ENCODE measurements at regions not wholly inside any gene's neighbourhood (a gene's known extent, or its start where the extent isn't known, plus 50 kb on each side); places are given as distances from the start of the nearest gene placed in this dataset.
"Not testable (repeated sequence)": the region's sequence is repeated elsewhere in the genome, so short reads cannot be mapped to it uniquely, and the experiment has no call there.

DNA sequence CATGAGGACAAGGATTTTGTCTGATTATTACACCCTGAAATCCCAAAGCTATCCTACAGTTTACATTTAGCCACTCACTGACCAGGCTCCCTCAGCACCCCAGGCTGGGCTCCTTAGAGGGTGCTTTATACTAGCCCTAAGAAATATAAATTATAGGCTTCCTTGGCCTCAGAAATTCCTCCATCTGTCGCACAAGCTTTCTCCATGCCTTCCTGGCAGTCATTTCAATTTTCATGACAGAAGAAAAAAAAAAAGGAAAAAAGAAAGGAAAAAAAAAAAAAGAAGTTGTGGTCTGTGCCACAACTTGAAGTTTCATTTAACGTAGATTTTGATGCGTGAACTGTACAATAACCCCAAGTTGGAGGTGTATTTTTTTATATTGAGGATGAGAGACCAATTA lies 719.5 kb downstream of the BCL11A start:
- Histone ChIP-seq H3K4me3 (ENCODE audit: low read depth, low read length) (no peak overlapping the region), H3K4me1 (ENCODE audit: insufficient read depth) (no peaks in the 10 kb centered on the region), H3K36me3 (ENCODE audit: insufficient read depth) (no peaks in the 10 kb centered on the region), H3K27ac (ENCODE audit: low read depth) (no peak overlapping the region)
- 58% methylated on average over 3 of the region's 3 CpGs for WGBS
- no peak for DNase-seq (ENCODE audit: extremely low spot score)

DNA sequence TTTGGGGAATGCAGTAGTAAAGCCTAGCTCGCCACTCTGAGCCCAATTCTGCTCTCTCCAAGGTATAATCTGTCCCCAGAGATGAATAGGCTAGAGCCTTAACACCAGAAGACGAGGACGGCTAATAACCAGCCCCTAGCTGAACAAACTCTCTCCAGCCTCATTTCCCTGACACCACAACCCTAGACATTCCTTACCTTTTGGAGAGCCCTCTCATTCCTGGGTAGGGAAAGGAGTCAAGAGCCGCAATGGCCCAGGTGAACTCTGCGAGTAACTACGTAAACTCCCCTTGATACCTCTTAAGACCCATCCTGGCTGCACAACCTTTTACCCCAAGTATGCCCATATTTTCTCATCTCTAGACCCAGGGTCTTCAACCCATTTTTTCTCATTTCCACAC lies 722.9 kb downstream of the BCL11A start:
- no peak overlapping the region for H3K27ac ChIP-seq (ENCODE audit: low read depth)
- no peak overlapping the region for H3K4me3 ChIP-seq (ENCODE audit: low read depth, low read length)
- H3K36me3 ChIP-seq (ENCODE audit: insufficient read depth) = no peaks in the 10 kb centered on the region
- no peaks in the 10 kb centered on the region for H3K4me1 ChIP-seq (ENCODE audit: insufficient read depth)
- no peak for DNase-seq (ENCODE audit: extremely low spot score)
- WGBS = 73% methylated on average over 6 of the region's 6 CpGs

DNA sequence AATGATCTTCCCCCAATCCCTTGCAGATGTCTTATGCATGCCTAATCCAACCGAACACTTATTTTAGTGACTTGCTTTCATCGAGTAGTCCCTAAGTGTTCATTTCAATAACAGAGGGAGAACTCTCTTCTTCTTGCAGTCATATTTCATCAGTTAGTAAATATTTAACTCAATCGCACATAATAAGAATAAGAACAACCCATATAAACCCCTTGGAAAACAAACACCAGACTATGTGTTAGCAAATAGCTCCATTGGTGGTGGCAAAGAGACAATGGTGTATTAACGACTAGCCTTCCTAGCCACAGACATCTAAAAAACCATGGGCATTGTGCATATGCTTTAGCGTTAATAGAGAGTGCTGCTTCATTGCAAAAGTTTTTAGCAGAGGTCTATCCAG lies 725.8 kb downstream of the BCL11A start:
- Histone ChIP-seq H3K27ac (ENCODE audit: low read depth) (no peak overlapping the region), H3K4me3 (ENCODE audit: low read depth, low read length) (no peak overlapping the region), H3K4me1 (ENCODE audit: insufficient read depth) (no peaks in the 10 kb centered on the region), H3K36me3 (ENCODE audit: insufficient read depth) (no peaks in the 10 kb centered on the region)
- DNase-seq (ENCODE audit: extremely low spot score) = no peak
- WGBS = 92% methylated on average over 5 of the region's 5 CpGs

DNA sequence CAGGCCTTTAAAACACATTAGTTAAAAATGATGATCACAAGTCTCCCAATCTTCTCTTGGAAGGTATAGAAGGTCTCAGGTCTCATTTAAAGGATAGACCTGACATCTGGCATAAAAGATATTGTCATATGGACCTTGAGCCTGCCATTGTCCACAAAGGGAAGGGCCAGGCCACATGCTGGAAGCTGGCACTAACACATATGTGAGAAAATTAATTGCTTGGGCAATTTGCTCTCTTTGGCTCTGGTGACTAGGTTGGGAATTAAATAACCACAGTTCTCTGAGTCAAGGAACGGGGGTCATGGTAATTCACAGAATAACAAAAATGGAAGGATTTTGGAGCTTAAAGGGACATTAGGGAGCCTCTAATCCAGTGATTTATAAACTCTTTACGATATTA lies 727.3 kb downstream of the BCL11A start:
- no peak overlapping the region for H3K27ac ChIP-seq (ENCODE audit: low read depth)
- no peak for DNase-seq (ENCODE audit: extremely low spot score)
- H3K4me3 ChIP-seq (ENCODE audit: low read depth, low read length) = no peak overlapping the region
- no peaks in the 10 kb centered on the region for H3K36me3 ChIP-seq (ENCODE audit: insufficient read depth)
- no peaks in the 10 kb centered on the region for H3K4me1 ChIP-seq (ENCODE audit: insufficient read depth)
- 88% methylated on average over 2 of the region's 2 CpGs for WGBS

DNA sequence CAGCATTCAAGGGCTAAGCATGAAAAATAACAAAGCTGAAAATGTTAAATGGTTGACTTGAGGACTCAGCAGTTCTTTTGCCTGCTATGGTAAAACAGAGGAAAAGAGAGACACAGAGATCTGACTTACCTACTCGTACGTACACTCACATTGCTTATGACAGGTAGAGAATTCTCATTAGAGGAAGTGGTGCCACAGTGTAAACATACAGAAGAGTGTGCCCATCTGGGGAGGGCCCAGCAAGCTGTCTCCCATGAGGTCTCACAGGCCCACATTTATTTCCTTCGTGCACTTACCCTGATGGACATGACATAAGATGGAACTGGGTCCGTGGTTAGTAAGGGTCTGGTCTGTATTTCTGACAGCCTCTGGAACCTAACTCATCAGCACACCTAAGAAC lies 729.1 kb downstream of the BCL11A start:
- no peak overlapping the region for H3K27ac ChIP-seq (ENCODE audit: low read depth)
- no peaks in the 10 kb centered on the region for H3K4me1 ChIP-seq (ENCODE audit: insufficient read depth)
- 81% methylated on average over 4 of the region's 4 CpGs for WGBS
- DNase-seq (ENCODE audit: extremely low spot score) = no peak
- no peak overlapping the region for H3K4me3 ChIP-seq (ENCODE audit: low read depth, low read length)
- no peaks in the 10 kb centered on the region for H3K36me3 ChIP-seq (ENCODE audit: insufficient read depth)

DNA sequence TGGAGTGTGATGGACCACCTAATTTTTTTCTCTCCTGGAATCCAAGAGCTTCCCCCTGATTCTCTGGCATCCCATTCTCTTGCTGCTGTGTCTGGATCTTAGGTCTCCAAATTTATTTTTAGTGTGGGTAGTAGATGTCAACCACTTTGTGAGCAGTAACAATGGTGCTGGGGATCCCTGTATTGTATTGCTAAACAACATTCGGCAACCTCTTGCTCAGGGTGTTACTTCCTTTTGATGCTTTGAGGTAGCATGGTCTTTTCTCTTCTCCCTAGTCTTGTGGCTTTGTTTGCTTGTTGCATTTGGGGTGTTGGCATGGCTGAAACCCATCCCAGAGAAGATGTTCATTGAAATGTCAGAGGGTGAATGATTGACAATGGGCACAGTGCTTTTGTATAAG lies 737.4 kb downstream of the BCL11A start:
- Histone ChIP-seq H3K27ac (ENCODE audit: low read depth) (no peak overlapping the region), H3K4me3 (ENCODE audit: low read depth, low read length) (no peak overlapping the region), H3K4me1 (ENCODE audit: insufficient read depth) (no peaks in the 10 kb centered on the region), H3K36me3 (ENCODE audit: insufficient read depth) (no peaks in the 10 kb centered on the region)
- 86% methylated on average over 1 of the region's 1 CpG for WGBS
- DNase-seq (ENCODE audit: extremely low spot score) = no peak

DNA sequence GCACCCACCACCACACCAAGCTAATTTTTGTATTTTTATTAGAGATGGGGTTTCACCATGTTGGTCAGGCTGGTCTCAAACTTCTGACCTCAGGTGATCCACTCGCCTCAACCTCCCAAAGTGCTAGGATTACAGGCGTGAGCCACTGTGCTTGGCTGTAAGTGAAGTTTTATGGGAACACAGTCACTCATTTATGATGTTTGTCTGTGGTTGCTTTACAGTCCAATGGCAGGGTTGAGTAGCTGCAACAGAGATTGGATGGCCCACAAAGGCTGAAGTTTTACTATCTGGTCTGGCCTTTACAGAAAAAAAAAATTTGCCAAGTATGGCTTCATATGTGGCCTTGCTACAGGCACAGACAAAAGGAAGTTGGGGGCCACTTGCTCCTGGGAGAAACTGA lies 743.2 kb downstream of the BCL11A start:
- not testable (repeated sequence) for DNase-seq (ENCODE audit: extremely low spot score); H3K4me1 ChIP-seq (ENCODE audit: insufficient read depth); H3K27ac ChIP-seq (ENCODE audit: low read depth); H3K36me3 ChIP-seq (ENCODE audit: insufficient read depth); H3K4me3 ChIP-seq (ENCODE audit: low read depth, low read length)
- 90% methylated on average over 2 of the region's 2 CpGs for WGBS

DNA sequence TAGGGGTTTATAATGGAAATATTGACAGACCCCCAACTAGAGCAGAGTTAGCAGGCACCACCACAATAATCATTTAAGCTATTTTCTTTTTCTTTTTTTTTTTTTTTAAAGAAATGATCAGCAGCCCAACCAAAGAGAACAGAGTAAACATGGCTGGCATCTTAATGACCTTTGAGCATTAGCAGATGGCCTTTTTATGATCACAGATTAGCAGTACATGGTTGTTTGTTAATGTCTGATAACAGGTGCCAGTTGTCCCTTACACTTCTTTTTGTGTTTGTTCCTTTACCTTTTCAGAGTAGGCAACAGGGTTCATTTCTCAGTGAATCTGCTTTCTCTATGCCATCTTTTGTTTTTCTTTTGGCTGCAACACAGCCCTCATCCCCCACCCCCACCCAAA lies 747.0 kb downstream of the BCL11A start:
- H3K36me3 ChIP-seq (ENCODE audit: insufficient read depth) = no peaks in the 10 kb centered on the region
- DNase-seq (ENCODE audit: extremely low spot score) = no peak
- no peaks in the 10 kb centered on the region for H3K4me1 ChIP-seq (ENCODE audit: insufficient read depth)
- no peak overlapping the region for H3K27ac ChIP-seq (ENCODE audit: low read depth)
- H3K4me3 ChIP-seq (ENCODE audit: low read depth, low read length) = no peak overlapping the region

DNA sequence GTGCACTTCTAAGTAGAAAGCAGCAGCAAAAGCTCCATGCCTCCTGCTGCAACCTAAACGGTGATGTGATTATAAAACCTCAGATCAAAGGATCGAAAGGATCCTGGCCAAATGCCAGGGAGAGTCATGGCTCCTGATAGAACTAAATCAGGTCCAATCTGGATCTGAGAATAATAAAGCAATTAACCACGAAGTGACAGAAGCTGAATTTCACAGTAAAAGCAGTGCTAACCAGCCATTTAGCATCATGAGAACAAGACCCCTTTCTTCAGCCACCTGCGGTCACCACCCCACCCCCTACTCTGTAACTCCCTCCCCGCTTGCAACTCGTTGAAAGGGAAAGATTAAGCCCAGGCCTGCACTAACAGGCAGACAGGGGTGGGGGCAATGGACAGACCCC lies 748.7 kb downstream of the BCL11A start:
- no peak overlapping the region for H3K27ac ChIP-seq (ENCODE audit: low read depth)
- H3K36me3 ChIP-seq (ENCODE audit: insufficient read depth) = no peaks in the 10 kb centered on the region
- no peaks in the 10 kb centered on the region for H3K4me1 ChIP-seq (ENCODE audit: insufficient read depth)
- no peak overlapping the region for H3K4me3 ChIP-seq (ENCODE audit: low read depth, low read length)
- no peak for DNase-seq (ENCODE audit: extremely low spot score)
- WGBS = 59% methylated on average over 6 of the region's 6 CpGs

DNA sequence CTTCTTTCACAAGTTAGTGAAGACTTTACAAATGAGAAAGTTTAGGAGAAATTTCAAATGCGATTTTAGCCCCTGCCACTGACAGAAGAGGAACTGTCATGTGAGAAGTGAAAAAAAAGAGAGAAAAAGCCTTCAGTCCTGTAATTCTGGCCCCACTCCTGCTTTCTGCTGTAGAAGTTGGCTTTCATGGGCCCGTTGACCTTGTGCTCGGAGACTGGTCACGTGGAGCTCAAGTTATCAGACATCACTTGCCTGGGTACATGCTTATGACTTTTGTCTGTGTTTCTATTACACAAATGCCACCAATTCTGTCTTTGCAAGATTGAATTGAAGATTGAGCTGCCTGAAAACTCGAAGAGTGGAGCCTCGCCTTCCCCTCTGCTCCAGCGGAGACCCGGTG lies 749.9 kb downstream of the BCL11A start:
- Histone ChIP-seq H3K36me3 (ENCODE audit: insufficient read depth) (no peaks in the 10 kb centered on the region), H3K27ac (ENCODE audit: low read depth) (no peak overlapping the region), H3K4me3 (ENCODE audit: low read depth, low read length) (no peak overlapping the region), H3K4me1 (ENCODE audit: insufficient read depth) (no peaks in the 10 kb centered on the region)
- no peak for DNase-seq (ENCODE audit: extremely low spot score)
- WGBS = 82% methylated on average over 8 of the region's 8 CpGs

DNA sequence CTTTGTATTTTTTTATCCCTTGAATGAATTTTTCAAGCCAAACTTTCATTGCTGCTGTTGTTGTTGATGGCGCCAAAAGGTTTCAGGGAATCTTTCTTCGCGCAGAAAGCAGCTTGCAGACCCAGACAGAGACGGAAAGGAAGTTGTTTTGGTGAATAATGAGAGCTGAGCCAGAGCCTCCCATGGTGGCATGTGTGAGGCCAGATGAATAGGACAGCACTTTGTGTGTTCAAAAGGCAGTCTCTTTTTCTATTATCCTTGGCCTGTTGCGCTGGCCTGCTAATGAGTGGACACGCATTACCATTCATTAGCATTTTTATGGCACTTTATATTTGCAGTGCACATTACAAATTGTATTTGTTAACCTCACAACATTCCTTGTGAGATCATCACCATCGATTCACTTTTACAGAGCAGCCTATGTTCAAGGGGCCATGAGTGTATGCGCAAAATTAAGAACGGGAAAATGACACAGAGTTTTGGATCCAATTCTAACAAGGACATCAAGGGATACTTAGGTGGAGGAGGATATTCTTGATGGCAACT lies 754.7 kb downstream of the BCL11A start:
- no peaks in the 10 kb centered on the region for H3K4me1 ChIP-seq (ENCODE audit: insufficient read depth)
- WGBS = 97% methylated on average over 9 of the region's 9 CpGs
- no peak overlapping the region for H3K27ac ChIP-seq (ENCODE audit: low read depth)

DNA sequence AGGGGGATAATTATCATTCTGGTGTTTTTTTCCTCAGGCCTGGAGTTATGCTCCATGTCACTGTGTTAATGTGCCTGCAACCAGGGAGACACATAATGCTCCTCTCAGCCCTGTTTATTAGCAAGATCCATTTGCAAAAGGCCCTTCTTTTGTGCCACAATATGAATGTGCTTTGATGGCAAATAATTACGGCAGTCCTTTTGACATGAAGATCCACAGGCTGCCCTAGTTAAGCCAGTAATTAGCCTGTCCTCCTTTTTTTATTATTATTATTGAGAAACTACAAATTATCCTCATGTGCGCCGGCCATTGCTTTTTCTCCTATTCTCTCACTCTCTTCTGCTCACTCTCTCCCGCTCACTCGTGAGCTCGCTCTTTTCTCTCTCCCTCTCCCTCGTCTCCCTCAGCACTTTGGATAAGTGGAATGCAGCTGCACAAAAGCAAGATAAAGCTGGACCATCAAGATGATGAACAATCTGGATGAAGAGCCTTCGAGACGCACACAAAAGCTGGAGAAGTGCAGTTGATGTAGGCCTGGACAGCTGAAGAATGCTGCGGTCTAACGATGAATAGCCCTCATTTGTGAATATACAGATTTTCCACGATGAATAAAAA lies 762.3 kb downstream of the BCL11A start:
- DNase-seq (ENCODE audit: extremely low spot score) = no peak
- Histone ChIP-seq H3K4me3 (ENCODE audit: low read depth, low read length) (no peak overlapping the region), H3K4me1 (ENCODE audit: insufficient read depth) (no peaks in the 10 kb centered on the region), H3K36me3 (ENCODE audit: insufficient read depth) (no peaks in the 10 kb centered on the region), H3K27ac (ENCODE audit: low read depth) (no peak overlapping the region)
- 83% methylated on average over 12 of the region's 12 CpGs for WGBS

More for the DNA sequence above, 754.7 kb downstream of the BCL11A start:
- Histone ChIP-seq H3K4me3 (ENCODE audit: low read depth, low read length) (no peak overlapping the region), H3K36me3 (ENCODE audit: insufficient read depth) (no peaks in the 10 kb centered on the region)
- DNase-seq (ENCODE audit: extremely low spot score) = no peak

DNA sequence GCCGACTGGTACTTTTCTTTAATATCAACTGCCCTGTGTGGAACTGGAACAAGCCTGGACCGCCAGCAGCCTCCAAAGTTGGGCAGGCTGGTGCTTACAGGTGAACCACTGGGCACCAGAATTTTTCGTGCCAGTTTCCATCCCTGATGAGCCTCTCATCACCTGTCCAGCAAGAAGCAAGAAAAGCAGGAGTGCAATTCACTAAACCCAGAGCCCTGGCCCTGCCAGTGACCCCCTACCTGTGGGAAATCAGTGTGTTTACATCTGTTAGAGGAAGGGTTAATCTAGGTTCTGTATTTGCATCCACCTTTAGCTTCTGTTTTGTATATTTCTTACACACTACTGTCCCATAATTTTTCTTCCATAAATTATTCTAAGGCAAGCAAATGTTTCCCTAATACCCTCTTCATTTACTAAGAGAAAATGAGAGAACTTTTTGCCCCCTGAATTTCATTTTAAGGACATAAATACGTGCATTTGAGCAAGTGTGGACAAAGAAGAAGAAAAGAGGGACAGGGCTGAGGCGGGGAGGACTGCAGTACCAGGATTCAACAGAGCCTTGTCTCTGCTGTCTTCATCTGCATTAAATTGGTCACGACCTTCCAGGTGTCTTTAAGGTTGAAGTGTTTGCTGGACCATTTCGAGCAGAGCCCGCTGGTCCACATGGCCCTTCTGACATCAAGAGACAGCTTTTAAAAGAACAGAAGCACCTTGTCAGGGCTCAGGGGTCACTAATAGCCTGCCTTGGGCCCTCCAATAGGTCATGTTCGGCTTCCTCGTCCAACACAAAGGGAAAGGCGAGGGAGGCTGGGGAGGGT lies 763.1 kb downstream of the BCL11A start:
- no peak for DNase-seq (ENCODE audit: extremely low spot score)
- Histone ChIP-seq H3K27ac (ENCODE audit: low read depth) (no peak overlapping the region), H3K4me3 (ENCODE audit: low read depth, low read length) (no peak overlapping the region), H3K36me3 (ENCODE audit: insufficient read depth) (no peaks in the 10 kb centered on the region), H3K4me1 (ENCODE audit: insufficient read depth) (no peaks in the 10 kb centered on the region)
- WGBS = 86% methylated on average over 11 of the region's 11 CpGs

DNA sequence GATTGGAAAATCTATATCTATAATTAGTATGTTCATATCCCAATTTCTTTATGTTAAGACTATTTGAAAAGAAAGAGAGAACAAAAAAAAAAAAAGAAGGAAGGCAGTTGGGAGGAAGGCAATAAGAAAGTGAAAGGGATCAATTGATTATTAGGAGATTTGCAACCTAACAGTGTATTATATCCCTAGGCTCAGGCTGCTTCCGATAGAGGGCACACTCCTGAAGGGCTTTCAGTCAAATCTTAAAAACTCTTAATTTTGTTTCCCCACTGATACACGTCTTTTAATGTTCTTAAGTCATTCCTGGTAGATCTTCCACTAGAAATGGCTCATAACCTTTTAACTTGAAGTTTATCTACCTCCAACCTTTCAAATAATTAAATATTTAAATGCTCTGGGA lies 763.9 kb downstream of the BCL11A start:
- Histone ChIP-seq H3K4me3 (ENCODE audit: low read depth, low read length) (no peak overlapping the region), H3K4me1 (ENCODE audit: insufficient read depth) (no peaks in the 10 kb centered on the region), H3K27ac (ENCODE audit: low read depth) (no peak overlapping the region), H3K36me3 (ENCODE audit: insufficient read depth) (no peaks in the 10 kb centered on the region)
- 68% methylated on average over 2 of the region's 2 CpGs for WGBS
- DNase-seq (ENCODE audit: extremely low spot score) = no peak
